Hematopoietic multipotent progenitor cell (in vitro differentiated cells): ENCODE measurements at regions not wholly inside any gene's neighbourhood (a gene's known extent, or its start where the extent isn't known, plus 50 kb on each side); places are given as distances from the start of the nearest gene placed in this dataset.

Experiments used
- DNase-seq, 3 donors: peaks; one replicate each; pipeline ENCODE4 v3.0.0-alpha.2; 2011 to 2015; ENCODE audit warnings: low read depth in 2 of 3, low spot score in 2 of 3

GRCh38 chr11:92692826-92693546, 276.5 kb upstream of the MTNR1B start:
- no peak for DNase-seq

GRCh38 chr11:92696076-92696475, 273.4 kb upstream of the MTNR1B start:
- no peak for DNase-seq

GRCh38 chr11:92697461-92698312, 271.8 kb upstream of the MTNR1B start:
- DNase-seq: peak in 1 of 3 donors; percentile 12

GRCh38 chr11:92698742-92699141, 270.7 kb upstream of the MTNR1B start:
- no peak for DNase-seq

GRCh38 chr11:92702037-92702804, 267.2 kb upstream of the MTNR1B start:
- DNase-seq: no peak

GRCh38 chr11:92702805-92703448, 266.5 kb upstream of the MTNR1B start:
- no peak for DNase-seq

- no peak for DNase-seq
Measured at GRCh38 chr11:92703449-92703830, 266.0 kb upstream of the MTNR1B start.

GRCh38 chr11:92707173-92707619, 262.3 kb upstream of the MTNR1B start:
- DNase-seq: no peak

GRCh38 chr11:92707665-92708064, 261.8 kb upstream of the MTNR1B start:
- DNase-seq: no peak

- no peak for DNase-seq
Measured at GRCh38 chr11:92709329-92709728, 260.1 kb upstream of the MTNR1B start.

- no peak for DNase-seq
Measured at GRCh38 chr11:92711926-92712325, 257.5 kb upstream of the MTNR1B start.

GRCh38 chr11:92714111-92714510, 255.3 kb upstream of the MTNR1B start:
- DNase-seq: no peak

GRCh38 chr11:92717240-92717639, 252.2 kb upstream of the MTNR1B start:
- DNase-seq: no peak

- DNase-seq: no peak
Measured at GRCh38 chr11:92720385-92720784, 249.1 kb upstream of the MTNR1B start.

GRCh38 chr11:92725352-92725751, 244.1 kb upstream of the MTNR1B start:
- no peak for DNase-seq

- no peak for DNase-seq
Measured at GRCh38 chr11:92727123-92727522, 242.3 kb upstream of the MTNR1B start.

GRCh38 chr11:92727769-92728168, 241.7 kb upstream of the MTNR1B start:
- no peak for DNase-seq

GRCh38 chr11:92728628-92729027, 240.8 kb upstream of the MTNR1B start:
- DNase-seq: no peak

- DNase-seq: peak in 2 of 3 donors; percentile 14 to 50
Measured at GRCh38 chr11:92735039-92735438, 234.4 kb upstream of the MTNR1B start.

- no peak for DNase-seq
Measured at GRCh38 chr11:92738276-92738675, 231.2 kb upstream of the MTNR1B start.

- DNase-seq: no peak
Measured at GRCh38 chr11:92739041-92739440, 230.4 kb upstream of the MTNR1B start.
